ENCODE measurements at regions not wholly inside any gene's neighbourhood (a gene's known extent, or its start where the extent isn't known, plus 50 kb on each side); places are given as distances from the start of the nearest gene placed in this dataset.
"Not testable (repeated sequence)": the region's sequence is repeated elsewhere in the genome, so short reads cannot be mapped to it uniquely, and the experiment has no call there.

GRCh38 chr16:77488652-77489051 lies 53.8 kb upstream of the ADAMTS18 start:
- Histone ChIP-seq H3K36me3 (ENCODE audit: insufficient read depth, low read length) (no peaks in the 10 kb centered on the region), H3K27ac (no peak overlapping the region), H3K4me3 (no peak overlapping the region), H3K9me3 (ENCODE audit: low read depth, low read length) (no peaks in the 10 kb centered on the region), H3K9ac (ENCODE audit: insufficient read length) (no peak overlapping the region)
- no peak for DNase-seq (ENCODE audit: low read depth, low spot score)
- TF ChIP-seq EZH2 (IDR thresholded peaks at IDR 0.05) = no peak
- no peak for TF ChIP-seq POLR2AphosphoS5 (IDR thresholded peaks at IDR 0.05; ENCODE audit: borderline replicate concordance, low read depth, low read length)
- TF ChIP-seq FOXP2 (optimal IDR thresholded peaks at IDR 0.05; ENCODE audit: control extremely low read depth, extremely low read length, insufficient read depth) = no peak

DNA sequence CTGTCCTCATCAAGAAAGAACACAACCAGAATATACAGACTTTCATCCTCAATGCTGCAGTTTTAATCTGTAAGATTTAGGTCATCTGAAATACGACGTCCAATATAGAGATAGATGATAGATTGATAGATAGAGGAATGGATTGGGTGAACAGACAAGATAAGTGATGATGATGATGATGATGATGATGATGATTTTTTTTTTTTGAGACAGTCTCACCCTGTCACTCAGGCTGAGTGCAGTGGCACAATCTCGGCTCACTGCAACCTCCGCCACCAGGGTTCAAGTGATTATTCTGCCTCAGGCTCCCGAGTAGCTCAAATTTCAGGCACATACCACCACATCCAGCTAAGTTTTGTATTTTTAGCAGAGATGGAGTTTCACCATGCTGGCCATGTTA lies 56.3 kb upstream of the ADAMTS18 start:
- TF ChIP-seq FOXP2 (optimal IDR thresholded peaks at IDR 0.05; ENCODE audit: control extremely low read depth, extremely low read length, insufficient read depth) (no peak), POLR2AphosphoS5 (IDR thresholded peaks at IDR 0.05; ENCODE audit: borderline replicate concordance, low read depth, low read length) (no peak), EZH2 (IDR thresholded peaks at IDR 0.05) (no peak)
- no peaks in the 10 kb centered on the region for H3K9me3 ChIP-seq (ENCODE audit: low read depth, low read length)

DNA sequence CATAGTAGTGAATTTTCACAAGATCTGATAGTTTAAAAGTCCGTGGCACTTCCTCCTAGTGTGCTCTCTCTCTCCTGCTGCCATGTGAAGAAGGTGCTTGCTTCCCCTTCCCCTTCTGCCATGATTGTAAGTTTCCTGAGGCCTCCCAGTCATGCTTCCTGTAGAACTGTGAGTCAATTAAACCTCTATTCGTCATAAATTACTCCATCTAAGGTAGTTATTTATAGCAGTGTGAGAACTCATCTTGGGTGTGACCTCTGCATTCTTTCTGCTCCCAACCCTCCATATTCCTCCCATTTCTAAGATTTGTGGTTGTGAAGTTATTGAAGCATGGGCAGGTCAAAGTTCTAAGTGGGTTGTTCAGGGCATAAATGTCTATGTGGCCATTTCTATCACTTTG lies 62.1 kb upstream of the ADAMTS18 start:
- H3K36me3 ChIP-seq (ENCODE audit: insufficient read depth, low read length) = no peaks in the 10 kb centered on the region
- no peaks in the 10 kb centered on the region for H3K9me3 ChIP-seq (ENCODE audit: low read depth, low read length)
- no peak overlapping the region for H3K9ac ChIP-seq (ENCODE audit: insufficient read length)
- no peak for DNase-seq (ENCODE audit: low read depth, low spot score)
- TF ChIP-seq POLR2AphosphoS5 (IDR thresholded peaks at IDR 0.05; ENCODE audit: borderline replicate concordance, low read depth, low read length) (no peak), EZH2 (IDR thresholded peaks at IDR 0.05) (no peak), FOXP2 (optimal IDR thresholded peaks at IDR 0.05; ENCODE audit: control extremely low read depth, extremely low read length, insufficient read depth) (no peak)
- no peak overlapping the region for H3K4me3 ChIP-seq
- no peak overlapping the region for H3K27ac ChIP-seq

More for the DNA sequence above, 56.3 kb upstream of the ADAMTS18 start:
- Histone ChIP-seq H3K4me3 (no peak overlapping the region), H3K9ac (ENCODE audit: insufficient read length) (no peak overlapping the region), H3K27ac (no peak overlapping the region), H3K36me3 (ENCODE audit: insufficient read depth, low read length) (no peaks in the 10 kb centered on the region)
- no peak for DNase-seq (ENCODE audit: low read depth, low spot score)

DNA sequence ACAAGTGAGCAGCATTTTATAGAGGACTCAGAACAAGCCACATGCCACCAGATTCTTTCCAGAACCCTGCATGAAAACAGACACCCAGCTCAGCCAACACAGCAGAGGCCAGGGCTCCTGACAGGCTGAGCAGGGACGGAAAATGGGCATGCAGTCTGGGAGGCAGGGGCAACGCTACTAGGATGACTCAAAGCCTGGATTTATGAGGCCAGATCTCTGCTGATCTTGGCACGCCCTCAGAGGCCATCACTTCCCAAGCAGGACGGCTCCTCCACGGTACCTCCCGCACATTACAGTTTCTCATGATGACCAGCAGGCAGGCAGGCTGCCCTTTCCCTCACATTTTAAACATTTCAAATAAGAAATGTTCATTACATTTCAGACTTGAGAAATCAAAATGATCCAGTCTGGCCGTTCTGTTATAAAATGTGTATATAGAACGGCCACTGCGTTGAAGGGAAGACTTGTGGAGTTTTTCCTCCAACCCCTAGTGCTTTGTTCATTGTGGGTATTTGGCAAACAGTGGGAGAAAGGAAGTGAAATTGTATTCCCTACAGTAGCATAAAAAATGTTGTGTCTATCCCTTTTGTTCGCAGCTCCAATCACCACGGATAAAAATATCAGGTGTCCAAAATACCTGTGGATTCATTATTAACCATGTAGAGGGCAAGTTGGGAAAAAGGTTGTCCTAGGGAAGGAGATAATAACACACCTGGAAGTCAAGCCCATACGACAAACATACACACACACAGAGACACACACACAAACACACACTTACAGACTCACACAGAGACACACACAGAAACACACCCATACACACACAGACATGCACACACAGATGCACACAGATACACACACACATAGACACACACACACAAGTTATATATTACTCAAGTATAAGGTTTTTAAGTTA lies 64.8 kb upstream of the ADAMTS18 start:
- no peak for TF ChIP-seq FOXP2 (optimal IDR thresholded peaks at IDR 0.05; ENCODE audit: control extremely low read depth, extremely low read length, insufficient read depth)
- no peak for TF ChIP-seq EZH2 (IDR thresholded peaks at IDR 0.05)
- TF ChIP-seq POLR2AphosphoS5 (IDR thresholded peaks at IDR 0.05; ENCODE audit: borderline replicate concordance, low read depth, low read length) = no peak
- H3K27ac ChIP-seq = no peak overlapping the region
- H3K4me3 ChIP-seq = no peak overlapping the region
- H3K36me3 ChIP-seq (ENCODE audit: insufficient read depth, low read length) = no peaks in the 10 kb centered on the region
- no peak overlapping the region for H3K9ac ChIP-seq (ENCODE audit: insufficient read length)
- H3K9me3 ChIP-seq (ENCODE audit: low read depth, low read length) = no peaks in the 10 kb centered on the region
- DNase-seq (ENCODE audit: low read depth, low spot score) = no peak

- no peak overlapping the region for H3K4me3 ChIP-seq
- DNase-seq (ENCODE audit: low read depth, low spot score) = no peak
- H3K36me3 ChIP-seq (ENCODE audit: insufficient read depth, low read length) = no peaks in the 10 kb centered on the region
- no peak overlapping the region for H3K9ac ChIP-seq (ENCODE audit: insufficient read length)
- no peak overlapping the region for H3K27ac ChIP-seq
- TF ChIP-seq EZH2 (IDR thresholded peaks at IDR 0.05) = no peak
- TF ChIP-seq FOXP2 (optimal IDR thresholded peaks at IDR 0.05; ENCODE audit: control extremely low read depth, extremely low read length, insufficient read depth) = no peak
- TF ChIP-seq POLR2AphosphoS5 (IDR thresholded peaks at IDR 0.05; ENCODE audit: borderline replicate concordance, low read depth, low read length) = no peak
- no peaks in the 10 kb centered on the region for H3K9me3 ChIP-seq (ENCODE audit: low read depth, low read length)
Observed at GRCh38 chr16:77500286-77500598, 65.4 kb upstream of the ADAMTS18 start.

- no peak overlapping the region for H3K27ac ChIP-seq
- TF ChIP-seq EZH2 (IDR thresholded peaks at IDR 0.05) (no peak), POLR2AphosphoS5 (IDR thresholded peaks at IDR 0.05; ENCODE audit: borderline replicate concordance, low read depth, low read length) (no peak), FOXP2 (optimal IDR thresholded peaks at IDR 0.05; ENCODE audit: control extremely low read depth, extremely low read length, insufficient read depth) (no peak)
- no peaks in the 10 kb centered on the region for H3K9me3 ChIP-seq (ENCODE audit: low read depth, low read length)
- no peak for DNase-seq (ENCODE audit: low read depth, low spot score)
- no peak overlapping the region for H3K4me3 ChIP-seq
- no peak overlapping the region for H3K9ac ChIP-seq (ENCODE audit: insufficient read length)
- H3K36me3 ChIP-seq (ENCODE audit: insufficient read depth, low read length) = no peaks in the 10 kb centered on the region
Observed at GRCh38 chr16:77500934-77501664, 66.3 kb upstream of the ADAMTS18 start.

DNA sequence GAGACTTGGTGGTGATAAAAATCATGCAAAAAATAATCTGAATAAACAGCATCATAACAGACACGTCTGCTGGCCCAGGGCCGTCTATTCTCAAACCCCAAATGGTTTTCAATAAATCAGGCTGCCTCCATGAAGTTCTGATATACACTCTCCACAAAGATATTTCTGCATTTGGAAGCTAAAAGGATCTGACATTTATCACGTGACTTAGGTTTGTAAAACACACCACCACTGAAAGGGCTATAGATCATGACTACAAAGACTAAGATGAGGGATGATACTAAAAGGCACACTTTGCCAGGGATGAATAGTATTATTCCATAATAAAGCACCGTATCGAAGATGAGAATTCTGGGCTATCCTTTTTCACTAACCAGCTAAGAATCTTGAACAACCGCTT lies 67.6 kb upstream of the ADAMTS18 start:
- TF ChIP-seq FOXP2 (optimal IDR thresholded peaks at IDR 0.05; ENCODE audit: control extremely low read depth, extremely low read length, insufficient read depth) = no peak
- TF ChIP-seq POLR2AphosphoS5 (IDR thresholded peaks at IDR 0.05; ENCODE audit: borderline replicate concordance, low read depth, low read length) = no peak
- TF ChIP-seq EZH2 (IDR thresholded peaks at IDR 0.05) = no peak

DNA sequence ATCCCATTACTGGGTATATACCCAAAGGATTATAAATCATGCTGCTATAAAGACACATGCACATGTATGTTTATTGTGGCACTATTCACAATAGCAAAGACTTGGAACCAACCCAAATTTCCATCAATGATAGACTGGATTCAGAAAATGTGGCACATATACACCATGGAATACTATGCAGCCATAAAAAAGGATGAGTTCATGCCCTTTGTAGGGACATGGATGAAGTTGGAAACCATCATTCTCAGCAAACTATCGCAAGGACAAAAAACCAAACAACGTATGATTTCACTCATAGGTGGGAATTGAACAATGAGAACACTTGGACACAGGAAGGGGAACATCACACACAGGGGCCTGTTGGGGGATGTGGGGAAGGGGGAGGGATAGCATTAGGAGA lies 71.7 kb upstream of the ADAMTS18 start:
- H3K9ac ChIP-seq (ENCODE audit: insufficient read length); H3K36me3 ChIP-seq (ENCODE audit: insufficient read depth, low read length); H3K4me3 ChIP-seq; H3K9me3 ChIP-seq (ENCODE audit: low read depth, low read length); H3K27ac ChIP-seq; DNase-seq (ENCODE audit: low read depth, low spot score): not testable (repeated sequence)

More for the DNA sequence above, 67.6 kb upstream of the ADAMTS18 start:
- no peak overlapping the region for H3K27ac ChIP-seq
- no peaks in the 10 kb centered on the region for H3K36me3 ChIP-seq (ENCODE audit: insufficient read depth, low read length)
- no peak for DNase-seq (ENCODE audit: low read depth, low spot score)
- H3K9me3 ChIP-seq (ENCODE audit: low read depth, low read length) = no peaks in the 10 kb centered on the region
- no peak overlapping the region for H3K4me3 ChIP-seq
- H3K9ac ChIP-seq (ENCODE audit: insufficient read length) = no peak overlapping the region

Measured in SK-N-MC (cell line).